SU-DHL-6 (cell line): ENCODE measurements at regions not wholly inside any gene's neighbourhood (a gene's known extent, or its start where the extent isn't known, plus 50 kb on each side); places are given as distances from the start of the nearest gene placed in this dataset.

Experiments
- EZH2phosphoT487 ChIP-seq: fragments of 200-600 bp; sonication (generic), shearing (Covaris generic); conservative IDR thresholded peaks from 2 replicates; pipeline ENCODE4 v1.6.1; 2018; ENCODE audit warnings: mild to moderate bottlenecking, antibody characterized with exemption, low read length, moderate library complexity, mixed read lengths
- TF ChIP-seq, protein P1 (sequence below): fragments of 200-600 bp; sonication (generic); IDR thresholded peaks from one replicate; pipeline ENCODE4 v1.5.1; 2017; ENCODE audit warnings: antibody characterized with exemption, mild to moderate bottlenecking, low read length, moderate library complexity; ENCODE audit not compliant: insufficient read depth, poor library complexity, severe bottlenecking

GRCh38 chr4:130026185-130026584 lies 930.2 kb downstream of the C4orf33 start:
- TF ChIP-seq, protein P1, sequence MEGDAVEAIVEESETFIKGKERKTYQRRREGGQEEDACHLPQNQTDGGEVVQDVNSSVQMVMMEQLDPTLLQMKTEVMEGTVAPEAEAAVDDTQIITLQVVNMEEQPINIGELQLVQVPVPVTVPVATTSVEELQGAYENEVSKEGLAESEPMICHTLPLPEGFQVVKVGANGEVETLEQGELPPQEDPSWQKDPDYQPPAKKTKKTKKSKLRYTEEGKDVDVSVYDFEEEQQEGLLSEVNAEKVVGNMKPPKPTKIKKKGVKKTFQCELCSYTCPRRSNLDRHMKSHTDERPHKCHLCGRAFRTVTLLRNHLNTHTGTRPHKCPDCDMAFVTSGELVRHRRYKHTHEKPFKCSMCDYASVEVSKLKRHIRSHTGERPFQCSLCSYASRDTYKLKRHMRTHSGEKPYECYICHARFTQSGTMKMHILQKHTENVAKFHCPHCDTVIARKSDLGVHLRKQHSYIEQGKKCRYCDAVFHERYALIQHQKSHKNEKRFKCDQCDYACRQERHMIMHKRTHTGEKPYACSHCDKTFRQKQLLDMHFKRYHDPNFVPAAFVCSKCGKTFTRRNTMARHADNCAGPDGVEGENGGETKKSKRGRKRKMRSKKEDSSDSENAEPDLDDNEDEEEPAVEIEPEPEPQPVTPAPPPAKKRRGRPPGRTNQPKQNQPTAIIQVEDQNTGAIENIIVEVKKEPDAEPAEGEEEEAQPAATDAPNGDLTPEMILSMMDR, result no peak
- TF ChIP-seq EZH2phosphoT487, result no peak
